Kidney (tissue), 13 donors: ENCODE measurements at regions not wholly inside any gene's neighbourhood (a gene's known extent, or its start where the extent isn't known, plus 50 kb on each side); places are given as distances from the start of the nearest gene placed in this dataset.

Experiments used
- DNase-seq, 5 donors: peaks; one replicate each; pipeline ENCODE4 v3.0.0-alpha.2; 2013 to 2020
- FAIRE-seq: peaks from 2 replicates; lab custom pipeline; 2012; peaks lifted over from hg19 to GRCh38; lab: Jason Lieb, UNC
- H3K27ac ChIP-seq, 2 donors: one replicate each; pipeline ENCODE4 v1.7.0; 2013; ENCODE audit warnings: low read depth in 2 of 2, low read length in 2 of 2, inconsistent platforms in 1 of 2
- H3K27me3 ChIP-seq: one replicate; pipeline ENCODE4 v1.7.1; 2013; ENCODE audit warnings: low read length, inconsistent platforms; ENCODE audit not compliant: control insufficient read depth, insufficient read depth
- H3K36me3 ChIP-seq, 3 donors: one replicate each; pipeline versions ENCODE4 v1.7.0 to v1.7.1; 2013; ENCODE audit warnings: low read length in 3 of 3, control low read depth in 1 of 3, inconsistent platforms in 1 of 3; ENCODE audit not compliant: insufficient read depth in 3 of 3, control insufficient read depth in 2 of 3
- H3K4me1 ChIP-seq, 3 donors: one replicate each; pipeline versions ENCODE4 v1.7.0 to v1.7.1; 2013; ENCODE audit warnings: low read length in 3 of 3, inconsistent platforms in 1 of 3, low read depth in 1 of 3; ENCODE audit not compliant: control insufficient read depth in 2 of 3, insufficient read depth in 2 of 3
- H3K4me3 ChIP-seq, 3 donors: one replicate each; pipeline versions ENCODE4 v1.7.0 to v1.8.1; 2013; ENCODE audit warnings: low read length in 3 of 3, control low read depth in 1 of 3, inconsistent platforms in 1 of 3
- H3K9ac ChIP-seq, 3 donors: one replicate each; pipeline versions ENCODE4 v1.7.0 to v1.7.1; 2013; ENCODE audit warnings: low read length in 3 of 3, control low read depth in 1 of 3, inconsistent platforms in 1 of 3
- H3K9me3 ChIP-seq, 3 donors: one replicate each; pipeline versions ENCODE4 v1.7.0 to v1.7.1; 2013; ENCODE audit warnings: low read length in 3 of 3, control low read depth in 1 of 3, inconsistent platforms in 1 of 3; ENCODE audit not compliant: control insufficient read depth in 2 of 3, insufficient read depth in 1 of 3
- CTCF ChIP-seq: IDR thresholded peaks from 3 replicates; pipeline ENCODE4 v1.5.1; 2012; ENCODE audit warnings: mild to moderate bottlenecking, moderate library complexity, borderline replicate concordance; ENCODE audit not compliant: insufficient read depth; ENCODE audit errors: extremely low read depth
- intact Hi-C: fragments of 100-400 bp; cut with DNase I; formaldehyde crosslinking; loops from one replicate; pipeline ENCODE4 v1.11.1; 2022
- donor health status: control.
- donor health status: control.
- donor health status: control.
- donor health status: control.
- donor health status: control.
- donor health status: DM: yes; HTN: yes; CAD: no.
- donor health status: Normal renal cell carcinoma (clear cell type).

GRCh38 chr4:8748236-8748575, 123.4 kb downstream of the HMX1 start:
- no peak for TF ChIP-seq CTCF
- H3K4me3 ChIP-seq = no peak overlapping the region
- no peaks in the 10 kb centered on the region for H3K36me3 ChIP-seq
- no peak overlapping the region for H3K27ac ChIP-seq
- no peaks in the 10 kb centered on the region for H3K9me3 ChIP-seq
- intact Hi-C loops = no loop called here
- FAIRE-seq (no peak), DNase-seq (peak in 2 of 5 donors; percentile 19 to 41)
- H3K27me3 ChIP-seq = no peaks in the 10 kb centered on the region
- H3K9ac ChIP-seq = no peak overlapping the region
- H3K4me1 ChIP-seq = no peaks in the 10 kb centered on the region

GRCh38 chr4:8747467-8748235, 124.0 kb downstream of the HMX1 start:
- Histone ChIP-seq H3K36me3 (no peaks in the 10 kb centered on the region), H3K4me1 (no peaks in the 10 kb centered on the region), H3K9ac (no peak overlapping the region), H3K9me3 (no peaks in the 10 kb centered on the region), H3K27me3 (no peaks in the 10 kb centered on the region), H3K27ac (no peak overlapping the region), H3K4me3 (no peak overlapping the region)
- FAIRE-seq (no peak), DNase-seq (peak in 3 of 5 donors; percentile 6 to 32 (median 30))
- TF ChIP-seq CTCF = no peak
- intact Hi-C loops = no loop called here

GRCh38 chr4:8746523-8747466, 124.8 kb downstream of the HMX1 start:
- no peak for TF ChIP-seq CTCF
- Histone ChIP-seq H3K4me1 (no peaks in the 10 kb centered on the region), H3K9ac (no peak overlapping the region), H3K27ac (no peak overlapping the region), H3K9me3 (no peaks in the 10 kb centered on the region), H3K4me3 (no peak overlapping the region), H3K36me3 (no peaks in the 10 kb centered on the region), H3K27me3 (no peaks in the 10 kb centered on the region)
- intact Hi-C loops = no loop called here
- DNase-seq (peak in 2 of 5 donors; percentile 3 to 8), FAIRE-seq (no peak)
